HL-60 (cell line): ENCODE measurements at regions not wholly inside any gene's neighbourhood (a gene's known extent, or its start where the extent isn't known, plus 50 kb on each side); places are given as distances from the start of the nearest gene placed in this dataset.

Experiments used
- DNase-seq, 2 experiments: peaks; one replicate each; pipeline ENCODE4 v3.0.0-alpha.2; 2010 to 2020; ENCODE audit warnings: low read depth in 1 of 2, low spot score in 1 of 2
- H3K27ac ChIP-seq: fragments of 250-450 bp; sonication (Bioruptor Pico); replicated peaks from 2 replicates; pipeline ENCODE4 v1.5.1; 2020; ENCODE audit warnings: mild to moderate bottlenecking, moderate library complexity
- H3K27me3 ChIP-seq: fragments of 250-450 bp; sonication (Bioruptor Pico); 2 replicates; pipeline ENCODE4 v1.5.1; 2021; ENCODE audit warnings: mild to moderate bottlenecking, moderate library complexity; ENCODE audit not compliant: insufficient read depth, poor library complexity, severe bottlenecking
- H3K4me3 ChIP-seq: replicated peaks from 2 replicates; pipeline ENCODE4 v1.5.1; 2011; ENCODE audit warnings: mild to moderate bottlenecking, control low read depth, low read length; ENCODE audit not compliant: insufficient read depth
- GABPA ChIP-seq: IDR thresholded peaks from 2 replicates; pipeline ENCODE4 v1.6.1; 2012; ENCODE audit warnings: low read depth
- POLR2AphosphoS5 ChIP-seq: IDR thresholded peaks from 2 replicates; pipeline ENCODE4 v1.6.1; 2012; ENCODE audit warnings: low read depth
- SPI1 ChIP-seq: IDR thresholded peaks from 2 replicates; pipeline ENCODE4 v1.6.1; 2012; ENCODE audit warnings: low read depth, mild to moderate bottlenecking, borderline replicate concordance
- TF ChIP-seq, protein P1 (sequence below): IDR thresholded peaks from one replicate; pipeline ENCODE4 v1.5.1; 2011; ENCODE audit warnings: low read length, control low read depth, inconsistent platforms; ENCODE audit not compliant: insufficient read depth
- TF ChIP-seq, protein P2 (sequence below): IDR thresholded peaks from 2 replicates; pipeline ENCODE4 v1.6.1; 2012; ENCODE audit warnings: low read depth; ENCODE audit not compliant: insufficient replicate concordance

- no peaks in the 10 kb centered on the region for H3K27me3 ChIP-seq
- TF ChIP-seq SPI1 (no peak), GABPA (no peak), POLR2AphosphoS5 (no peak)
- TF ChIP-seq, protein P1, sequence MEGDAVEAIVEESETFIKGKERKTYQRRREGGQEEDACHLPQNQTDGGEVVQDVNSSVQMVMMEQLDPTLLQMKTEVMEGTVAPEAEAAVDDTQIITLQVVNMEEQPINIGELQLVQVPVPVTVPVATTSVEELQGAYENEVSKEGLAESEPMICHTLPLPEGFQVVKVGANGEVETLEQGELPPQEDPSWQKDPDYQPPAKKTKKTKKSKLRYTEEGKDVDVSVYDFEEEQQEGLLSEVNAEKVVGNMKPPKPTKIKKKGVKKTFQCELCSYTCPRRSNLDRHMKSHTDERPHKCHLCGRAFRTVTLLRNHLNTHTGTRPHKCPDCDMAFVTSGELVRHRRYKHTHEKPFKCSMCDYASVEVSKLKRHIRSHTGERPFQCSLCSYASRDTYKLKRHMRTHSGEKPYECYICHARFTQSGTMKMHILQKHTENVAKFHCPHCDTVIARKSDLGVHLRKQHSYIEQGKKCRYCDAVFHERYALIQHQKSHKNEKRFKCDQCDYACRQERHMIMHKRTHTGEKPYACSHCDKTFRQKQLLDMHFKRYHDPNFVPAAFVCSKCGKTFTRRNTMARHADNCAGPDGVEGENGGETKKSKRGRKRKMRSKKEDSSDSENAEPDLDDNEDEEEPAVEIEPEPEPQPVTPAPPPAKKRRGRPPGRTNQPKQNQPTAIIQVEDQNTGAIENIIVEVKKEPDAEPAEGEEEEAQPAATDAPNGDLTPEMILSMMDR, result no peak
- TF ChIP-seq, protein P2, sequence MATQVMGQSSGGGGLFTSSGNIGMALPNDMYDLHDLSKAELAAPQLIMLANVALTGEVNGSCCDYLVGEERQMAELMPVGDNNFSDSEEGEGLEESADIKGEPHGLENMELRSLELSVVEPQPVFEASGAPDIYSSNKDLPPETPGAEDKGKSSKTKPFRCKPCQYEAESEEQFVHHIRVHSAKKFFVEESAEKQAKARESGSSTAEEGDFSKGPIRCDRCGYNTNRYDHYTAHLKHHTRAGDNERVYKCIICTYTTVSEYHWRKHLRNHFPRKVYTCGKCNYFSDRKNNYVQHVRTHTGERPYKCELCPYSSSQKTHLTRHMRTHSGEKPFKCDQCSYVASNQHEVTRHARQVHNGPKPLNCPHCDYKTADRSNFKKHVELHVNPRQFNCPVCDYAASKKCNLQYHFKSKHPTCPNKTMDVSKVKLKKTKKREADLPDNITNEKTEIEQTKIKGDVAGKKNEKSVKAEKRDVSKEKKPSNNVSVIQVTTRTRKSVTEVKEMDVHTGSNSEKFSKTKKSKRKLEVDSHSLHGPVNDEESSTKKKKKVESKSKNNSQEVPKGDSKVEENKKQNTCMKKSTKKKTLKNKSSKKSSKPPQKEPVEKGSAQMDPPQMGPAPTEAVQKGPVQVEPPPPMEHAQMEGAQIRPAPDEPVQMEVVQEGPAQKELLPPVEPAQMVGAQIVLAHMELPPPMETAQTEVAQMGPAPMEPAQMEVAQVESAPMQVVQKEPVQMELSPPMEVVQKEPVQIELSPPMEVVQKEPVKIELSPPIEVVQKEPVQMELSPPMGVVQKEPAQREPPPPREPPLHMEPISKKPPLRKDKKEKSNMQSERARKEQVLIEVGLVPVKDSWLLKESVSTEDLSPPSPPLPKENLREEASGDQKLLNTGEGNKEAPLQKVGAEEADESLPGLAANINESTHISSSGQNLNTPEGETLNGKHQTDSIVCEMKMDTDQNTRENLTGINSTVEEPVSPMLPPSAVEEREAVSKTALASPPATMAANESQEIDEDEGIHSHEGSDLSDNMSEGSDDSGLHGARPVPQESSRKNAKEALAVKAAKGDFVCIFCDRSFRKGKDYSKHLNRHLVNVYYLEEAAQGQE, result no peak
- no peak overlapping the region for H3K27ac ChIP-seq
- H3K4me3 ChIP-seq, result no peak overlapping the region
- no peak for DNase-seq
Observed at GRCh38 chr5:117160391-117160790, 585.8 kb upstream of the SEMA6A start.

DNA sequence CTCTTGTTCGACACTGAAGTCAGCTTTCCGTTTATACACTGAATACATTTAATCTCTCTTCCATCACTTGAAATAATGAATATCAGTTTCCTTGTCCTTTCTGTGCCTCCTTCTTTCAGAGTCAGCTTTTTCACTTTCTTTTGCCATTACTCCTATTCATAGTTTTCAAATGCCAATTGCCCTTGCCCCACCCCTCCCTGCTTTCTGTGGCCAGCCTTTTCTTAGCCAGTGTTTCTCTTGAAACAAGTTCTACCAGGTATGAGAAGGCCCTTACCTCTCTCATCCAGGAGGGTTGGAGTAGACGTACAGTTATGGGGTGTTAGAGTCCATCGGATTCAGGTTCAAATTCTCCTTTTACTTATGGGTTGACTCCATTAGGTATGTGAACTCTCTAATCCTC, 574.7 kb upstream of the SEMA6A start:
- H3K27me3 ChIP-seq, result no peaks in the 10 kb centered on the region
- TF ChIP-seq, protein P1, result no peak
- no peak for TF ChIP-seq POLR2AphosphoS5
- no peak for TF ChIP-seq GABPA
- no peak for TF ChIP-seq SPI1
- TF ChIP-seq, protein P2, result no peak
- DNase-seq, result no peak
- H3K4me3 ChIP-seq, result no peak overlapping the region
- no peak overlapping the region for H3K27ac ChIP-seq

DNA sequence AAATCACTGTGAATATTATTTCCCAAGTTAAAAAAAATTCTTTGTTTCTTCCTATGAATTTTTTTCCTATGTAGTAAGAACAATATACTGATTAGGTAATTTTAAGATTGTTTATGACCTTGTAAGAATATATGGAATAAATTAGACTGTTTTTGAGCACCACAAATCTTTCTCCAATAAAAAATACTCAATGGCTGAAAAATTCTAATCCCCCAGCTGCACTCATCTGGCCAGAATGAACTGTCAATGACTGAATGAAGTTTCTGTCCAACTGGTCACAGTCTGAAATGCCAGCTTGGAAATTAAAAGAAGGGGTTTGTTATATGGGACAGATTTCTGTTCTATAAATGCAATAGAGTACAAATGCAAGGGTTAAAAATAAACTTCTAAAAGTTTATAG, 569.5 kb upstream of the SEMA6A start:
- Histone ChIP-seq H3K27ac (no peak overlapping the region), H3K4me3 (no peak overlapping the region), H3K27me3 (no peaks in the 10 kb centered on the region)
- TF ChIP-seq SPI1 (no peak), POLR2AphosphoS5 (no peak), GABPA (no peak)
- TF ChIP-seq, protein P1, result no peak
- TF ChIP-seq, protein P2, result no peak
- no peak for DNase-seq
